ENCODE measurements at regions not wholly inside any gene's neighbourhood (a gene's known extent, or its start where the extent isn't known, plus 50 kb on each side); places are given as distances from the start of the nearest gene placed in this dataset.

DNA sequence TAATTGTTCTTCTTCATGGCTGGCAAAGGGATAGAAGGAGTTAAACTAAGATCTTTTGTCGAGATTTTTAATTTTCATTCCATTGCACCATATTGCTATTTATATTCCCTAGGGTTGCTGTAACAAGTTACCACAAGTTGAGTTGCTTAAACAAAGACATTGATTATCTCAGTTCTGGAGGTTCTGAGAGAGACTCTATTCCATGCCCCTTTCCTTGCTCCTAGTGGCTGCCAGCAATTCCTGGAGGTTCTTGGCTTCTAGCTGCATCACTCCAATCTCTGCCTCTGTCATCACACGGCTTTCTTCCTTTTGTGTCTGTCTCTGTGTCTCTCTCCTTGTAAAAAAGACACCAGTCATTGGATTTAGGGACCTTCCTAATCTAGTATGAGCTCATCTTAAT lies 136.6 kb upstream of the DAB2 start:
- no peak for TF ChIP-seq ZFX (IDR thresholded peaks at IDR 0.05)
- TF ChIP-seq, protein P1, sequence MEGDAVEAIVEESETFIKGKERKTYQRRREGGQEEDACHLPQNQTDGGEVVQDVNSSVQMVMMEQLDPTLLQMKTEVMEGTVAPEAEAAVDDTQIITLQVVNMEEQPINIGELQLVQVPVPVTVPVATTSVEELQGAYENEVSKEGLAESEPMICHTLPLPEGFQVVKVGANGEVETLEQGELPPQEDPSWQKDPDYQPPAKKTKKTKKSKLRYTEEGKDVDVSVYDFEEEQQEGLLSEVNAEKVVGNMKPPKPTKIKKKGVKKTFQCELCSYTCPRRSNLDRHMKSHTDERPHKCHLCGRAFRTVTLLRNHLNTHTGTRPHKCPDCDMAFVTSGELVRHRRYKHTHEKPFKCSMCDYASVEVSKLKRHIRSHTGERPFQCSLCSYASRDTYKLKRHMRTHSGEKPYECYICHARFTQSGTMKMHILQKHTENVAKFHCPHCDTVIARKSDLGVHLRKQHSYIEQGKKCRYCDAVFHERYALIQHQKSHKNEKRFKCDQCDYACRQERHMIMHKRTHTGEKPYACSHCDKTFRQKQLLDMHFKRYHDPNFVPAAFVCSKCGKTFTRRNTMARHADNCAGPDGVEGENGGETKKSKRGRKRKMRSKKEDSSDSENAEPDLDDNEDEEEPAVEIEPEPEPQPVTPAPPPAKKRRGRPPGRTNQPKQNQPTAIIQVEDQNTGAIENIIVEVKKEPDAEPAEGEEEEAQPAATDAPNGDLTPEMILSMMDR (conservative IDR thresholded peaks at IDR 0.05), result no peak
- H3K27ac ChIP-seq, result no peak overlapping the region

DNA sequence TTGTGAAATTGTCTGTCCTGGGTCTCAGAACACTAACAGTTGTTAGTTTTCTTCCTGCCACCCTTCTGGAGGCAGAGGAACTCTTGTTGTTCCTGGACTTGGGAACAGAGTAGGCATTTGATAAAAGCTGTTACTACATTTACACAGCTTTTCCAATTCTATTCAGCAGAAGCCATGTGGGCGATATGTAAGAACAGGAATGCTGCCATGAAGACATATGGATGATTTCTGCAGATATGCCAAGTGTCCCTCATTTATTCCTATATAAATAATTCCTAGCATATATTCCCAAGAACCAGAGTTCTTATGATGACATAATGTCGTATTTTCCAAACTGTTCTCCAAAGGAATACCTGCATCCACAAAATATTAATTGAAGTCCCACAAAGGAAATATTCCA lies 135.9 kb upstream of the DAB2 start:
- TF ChIP-seq, protein P1 (conservative IDR thresholded peaks at IDR 0.05), result no peak
- TF ChIP-seq ZFX (IDR thresholded peaks at IDR 0.05), result no peak
- H3K27ac ChIP-seq, result no peak overlapping the region

DNA sequence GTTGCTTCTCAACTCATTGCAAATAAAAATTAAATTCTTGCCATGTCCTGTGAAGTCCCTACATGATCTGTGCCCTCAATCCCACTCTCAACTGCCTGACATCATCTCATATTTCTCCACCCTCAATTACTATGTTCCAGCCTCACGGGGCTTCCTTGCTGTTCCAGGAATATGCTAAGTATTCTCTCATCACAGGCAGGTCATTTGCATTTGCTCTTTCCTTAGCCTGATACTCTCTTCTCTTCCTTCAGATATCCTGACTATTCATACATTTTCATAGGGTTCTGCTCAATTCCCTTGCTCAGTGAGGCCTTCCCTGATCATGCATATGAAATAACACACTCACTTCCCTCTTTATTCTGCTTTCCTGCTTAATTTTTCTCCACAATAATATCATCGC lies 135.1 kb upstream of the DAB2 start:
- H3K27ac ChIP-seq, result no peak overlapping the region
- TF ChIP-seq ZFX (IDR thresholded peaks at IDR 0.05), result no peak
- TF ChIP-seq, protein P1 (conservative IDR thresholded peaks at IDR 0.05), result no peak

DNA sequence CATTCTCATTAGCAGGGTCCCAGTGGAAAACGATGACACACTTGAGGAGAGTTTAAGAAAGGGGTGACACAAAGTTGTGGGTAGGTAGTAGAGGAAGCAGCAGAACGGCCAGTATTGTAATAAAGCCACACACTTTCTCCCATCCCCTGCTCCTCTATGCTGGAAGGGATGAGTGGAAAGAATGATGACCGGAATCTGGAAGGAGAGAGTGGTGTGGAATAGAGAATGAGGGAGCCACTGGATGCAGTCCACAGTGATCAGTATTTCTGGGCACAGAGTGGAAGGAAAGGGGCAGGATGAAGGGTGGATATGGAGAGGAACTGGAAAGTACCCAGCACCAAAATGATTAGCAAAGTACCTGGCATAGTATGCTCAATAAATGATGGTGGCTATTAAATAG lies 133.8 kb upstream of the DAB2 start:
- no peak for TF ChIP-seq ZFX (IDR thresholded peaks at IDR 0.05)
- TF ChIP-seq, protein P1 (conservative IDR thresholded peaks at IDR 0.05), result no peak
- no peak overlapping the region for H3K27ac ChIP-seq

DNA sequence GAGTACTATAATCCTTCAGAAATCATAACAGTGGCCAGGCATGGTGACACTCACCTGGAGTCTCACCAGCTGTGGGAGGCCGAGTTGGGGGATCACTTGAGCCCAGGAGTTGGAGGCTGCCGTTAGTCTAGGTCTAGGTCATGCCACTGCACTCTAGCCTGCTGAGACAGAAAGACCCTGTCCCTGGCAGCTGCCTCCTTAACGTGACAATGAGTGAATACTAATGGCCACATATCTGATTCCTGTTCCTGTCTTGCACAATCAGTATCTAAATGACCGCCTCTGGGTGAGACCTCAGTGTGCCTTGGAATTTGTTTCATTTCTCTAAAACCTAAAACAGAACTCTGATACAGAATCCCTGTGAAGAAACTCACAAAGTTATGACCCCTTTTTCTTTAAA lies 131.0 kb upstream of the DAB2 start:
- no peak overlapping the region for H3K27ac ChIP-seq
- TF ChIP-seq, protein P1 (conservative IDR thresholded peaks at IDR 0.05), result no peak
- TF ChIP-seq ZFX (IDR thresholded peaks at IDR 0.05), result no peak

DNA sequence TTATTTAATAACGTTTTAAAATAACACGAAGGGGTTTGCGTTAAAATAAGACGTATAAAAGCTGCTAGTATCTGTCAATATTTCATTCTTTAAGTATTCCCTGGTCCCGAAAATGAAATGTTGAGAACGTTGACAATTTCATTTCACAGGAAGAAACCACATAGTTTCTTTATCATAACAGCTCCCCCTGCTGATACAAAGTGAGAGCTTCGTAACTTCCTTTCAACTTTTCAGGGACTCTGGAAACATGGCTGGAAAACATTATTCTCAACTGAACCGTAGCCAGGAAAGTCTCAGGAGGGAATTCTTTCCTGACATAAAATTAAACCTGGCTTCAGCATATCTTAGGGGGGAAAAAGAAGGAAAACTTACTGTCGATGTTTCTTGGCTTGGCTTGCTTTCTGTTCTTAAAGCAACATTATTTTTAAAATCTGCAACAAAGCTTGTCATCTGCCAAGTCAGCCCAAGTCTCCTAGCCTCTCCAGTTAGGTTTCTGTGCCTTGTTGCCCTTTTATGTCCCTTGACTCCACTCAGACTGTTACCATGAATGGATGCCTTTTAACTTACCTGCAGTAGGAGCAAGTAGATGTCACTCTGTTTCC lies 122.9 kb upstream of the DAB2 start:
- no peak for TF ChIP-seq ZFX (IDR thresholded peaks at IDR 0.05)
- TF ChIP-seq, protein P1 (conservative IDR thresholded peaks at IDR 0.05), result peak; percentile 84
- no peak overlapping the region for H3K27ac ChIP-seq

DNA sequence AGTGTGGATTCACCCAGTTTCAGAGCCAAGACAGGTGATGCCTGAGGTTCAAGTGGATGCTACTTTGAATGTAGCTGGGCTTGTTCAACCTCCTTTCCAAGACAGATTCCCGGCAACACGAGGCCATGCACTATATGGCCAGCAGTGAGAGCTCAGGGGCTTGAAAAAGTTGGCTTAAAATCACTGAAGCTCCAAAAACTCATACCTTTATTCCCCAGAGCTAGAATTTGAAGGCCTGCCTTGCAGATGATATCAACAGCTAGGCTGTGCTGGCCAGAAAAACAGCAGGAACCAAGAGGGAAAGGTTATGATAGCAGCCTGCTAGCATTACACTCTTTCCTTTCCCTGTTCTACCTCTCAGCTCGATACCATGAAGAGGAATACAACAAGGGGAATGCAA lies 120.2 kb upstream of the DAB2 start:
- TF ChIP-seq, protein P1 (conservative IDR thresholded peaks at IDR 0.05), result no peak
- no peak for TF ChIP-seq ZFX (IDR thresholded peaks at IDR 0.05)
- H3K27ac ChIP-seq, result no peak overlapping the region
